ENCODE measurements at regions not wholly inside any gene's neighbourhood (a gene's known extent, or its start where the extent isn't known, plus 50 kb on each side); places are given as distances from the start of the nearest gene placed in this dataset.

- TF ChIP-seq EZH2 (IDR thresholded peaks at IDR 0.05; ENCODE audit: borderline replicate concordance, low read length) (no peak), CTCF (IDR thresholded peaks at IDR 0.05; ENCODE audit: low read length) (no peak)
These were observed 313.5 kb downstream of the RFPL4B start for GRCh38 chr6:112660626-112661025.
